SU-DHL-6 (cell line): ENCODE measurements at regions not wholly inside any gene's neighbourhood (a gene's known extent, or its start where the extent isn't known, plus 50 kb on each side); places are given as distances from the start of the nearest gene placed in this dataset.

Experiments
- H2AFZ ChIP-seq: fragments of 200-600 bp; sonication (generic); 2 replicates; pipeline ENCODE4 v1.6.1; 2014; ENCODE audit warnings: low read depth, mild to moderate bottlenecking, moderate library complexity, mixed read lengths, antibody characterized with exemption, low read length; ENCODE audit not compliant: severe bottlenecking
- H3F3A ChIP-seq: fragments of 200-600 bp; shearing (Covaris generic); 2 replicates; pipeline ENCODE4 v1.6.0; 2016; ENCODE audit warnings: antibody characterized with exemption, mild to moderate bottlenecking; ENCODE audit not compliant: insufficient read depth
- H3K27ac ChIP-seq: fragments of 200-600 bp; sonication (generic); 2 replicates; pipeline ENCODE4 v1.5.1; 2016; ENCODE audit warnings: low read depth, mild to moderate bottlenecking, low read length, moderate library complexity, mixed read lengths
- H3K27me3 ChIP-seq: fragments of 200-600 bp; sonication (generic), shearing (Covaris generic); 2 replicates; pipeline ENCODE4 v1.6.0; 2014; ENCODE audit warnings: mild to moderate bottlenecking, low read length
- H3K36me3 ChIP-seq: fragments of 200-600 bp; sonication (generic); 2 replicates; pipeline ENCODE4 v1.6.1; 2014; ENCODE audit warnings: mild to moderate bottlenecking, low read length, mixed read lengths
- H3K4me2 ChIP-seq: fragments of 300-600, 200-600 bp; shearing (Covaris generic), sonication (generic); 2 replicates; pipeline ENCODE4 v1.6.0; 2014; ENCODE audit warnings: low read length, low read depth, mild to moderate bottlenecking; ENCODE audit not compliant: poor library complexity, severe bottlenecking
- H3K4me3 ChIP-seq: fragments of 200-600 bp; sonication (generic); 2 replicates; pipeline ENCODE4 v1.5.1; 2014; ENCODE audit warnings: antibody characterized with exemption, low read length, mild to moderate bottlenecking, mixed read lengths; ENCODE audit not compliant: insufficient read depth, poor library complexity, severe bottlenecking
- H3K79me2 ChIP-seq: fragments of 200-600 bp; sonication (generic); 2 replicates; pipeline ENCODE4 v1.6.1; 2014; ENCODE audit warnings: mild to moderate bottlenecking, low read length, moderate library complexity; ENCODE audit not compliant: insufficient read depth
- H3K9ac ChIP-seq: fragments of 200-600 bp; sonication (generic); 2 replicates; pipeline ENCODE4 v1.7.0; 2014; ENCODE audit warnings: mild to moderate bottlenecking, low read length
- H3K9me2 ChIP-seq: fragments of 200-600 bp; sonication (generic); replicated peaks from 2 replicates; pipeline ENCODE4 v1.6.1; 2014; ENCODE audit warnings: low read length; ENCODE audit not compliant: insufficient read depth
- H3K9me3 ChIP-seq: fragments of 200-600 bp; sonication (generic); 2 replicates; pipeline ENCODE4 v1.6.1; 2014; ENCODE audit warnings: low read length, mixed read lengths; ENCODE audit not compliant: insufficient read depth
- H4K20me1 ChIP-seq: fragments of 200-600 bp; sonication (generic); 2 replicates; pipeline ENCODE4 v1.6.1; 2014; ENCODE audit warnings: low read depth, mild to moderate bottlenecking, antibody characterized with exemption, low read length, moderate library complexity, mixed read lengths
- EZH2phosphoT487 ChIP-seq: fragments of 200-600 bp; sonication (generic), shearing (Covaris generic); conservative IDR thresholded peaks from 2 replicates; pipeline ENCODE4 v1.6.1; 2018; ENCODE audit warnings: mild to moderate bottlenecking, antibody characterized with exemption, low read length, moderate library complexity, mixed read lengths
- TF ChIP-seq, protein P1 (sequence below): fragments of 200-600 bp; sonication (generic); IDR thresholded peaks from one replicate; pipeline ENCODE4 v1.5.1; 2017; ENCODE audit warnings: antibody characterized with exemption, mild to moderate bottlenecking, low read length, moderate library complexity; ENCODE audit not compliant: insufficient read depth, poor library complexity, severe bottlenecking

DNA sequence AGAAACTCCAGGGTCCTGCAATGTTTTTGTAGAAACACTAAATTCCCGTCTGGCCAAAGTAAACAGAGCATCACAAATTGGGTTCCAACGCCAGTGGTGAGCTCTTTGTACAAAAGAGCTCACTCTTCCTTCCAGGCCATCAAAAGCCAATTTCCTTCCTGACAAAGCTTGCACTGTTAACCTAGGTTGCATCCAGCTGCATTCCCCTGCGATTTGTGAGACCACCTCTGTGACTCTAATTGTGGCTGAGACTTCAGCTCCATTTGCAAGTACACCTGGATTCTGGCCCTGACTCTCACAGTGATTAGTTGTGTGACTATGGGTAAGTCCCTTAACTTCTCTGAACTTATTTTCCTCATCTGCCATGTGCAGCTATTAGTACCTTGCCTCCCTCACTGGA is 212.5 kb upstream of the CXorf66 start:
- no peak overlapping the region for H2AFZ ChIP-seq
- no peaks in the 10 kb centered on the region for H3K79me2 ChIP-seq
- no peaks in the 10 kb centered on the region for H3K9me3 ChIP-seq
- no peaks in the 10 kb centered on the region for H3K36me3 ChIP-seq
- no peak overlapping the region for H3K4me2 ChIP-seq
- H3F3A ChIP-seq = no peaks in the 10 kb centered on the region
- no peak overlapping the region for H3K9ac ChIP-seq
- H3K4me3 ChIP-seq = no peak overlapping the region
- no peak overlapping the region for H3K27ac ChIP-seq
- H3K9me2 ChIP-seq = no peaks in the 10 kb centered on the region
- H4K20me1 ChIP-seq = no peaks in the 10 kb centered on the region
- no peaks in the 10 kb centered on the region for H3K27me3 ChIP-seq
- no peak for TF ChIP-seq EZH2phosphoT487
- TF ChIP-seq, protein P1, sequence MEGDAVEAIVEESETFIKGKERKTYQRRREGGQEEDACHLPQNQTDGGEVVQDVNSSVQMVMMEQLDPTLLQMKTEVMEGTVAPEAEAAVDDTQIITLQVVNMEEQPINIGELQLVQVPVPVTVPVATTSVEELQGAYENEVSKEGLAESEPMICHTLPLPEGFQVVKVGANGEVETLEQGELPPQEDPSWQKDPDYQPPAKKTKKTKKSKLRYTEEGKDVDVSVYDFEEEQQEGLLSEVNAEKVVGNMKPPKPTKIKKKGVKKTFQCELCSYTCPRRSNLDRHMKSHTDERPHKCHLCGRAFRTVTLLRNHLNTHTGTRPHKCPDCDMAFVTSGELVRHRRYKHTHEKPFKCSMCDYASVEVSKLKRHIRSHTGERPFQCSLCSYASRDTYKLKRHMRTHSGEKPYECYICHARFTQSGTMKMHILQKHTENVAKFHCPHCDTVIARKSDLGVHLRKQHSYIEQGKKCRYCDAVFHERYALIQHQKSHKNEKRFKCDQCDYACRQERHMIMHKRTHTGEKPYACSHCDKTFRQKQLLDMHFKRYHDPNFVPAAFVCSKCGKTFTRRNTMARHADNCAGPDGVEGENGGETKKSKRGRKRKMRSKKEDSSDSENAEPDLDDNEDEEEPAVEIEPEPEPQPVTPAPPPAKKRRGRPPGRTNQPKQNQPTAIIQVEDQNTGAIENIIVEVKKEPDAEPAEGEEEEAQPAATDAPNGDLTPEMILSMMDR = no peak

DNA sequence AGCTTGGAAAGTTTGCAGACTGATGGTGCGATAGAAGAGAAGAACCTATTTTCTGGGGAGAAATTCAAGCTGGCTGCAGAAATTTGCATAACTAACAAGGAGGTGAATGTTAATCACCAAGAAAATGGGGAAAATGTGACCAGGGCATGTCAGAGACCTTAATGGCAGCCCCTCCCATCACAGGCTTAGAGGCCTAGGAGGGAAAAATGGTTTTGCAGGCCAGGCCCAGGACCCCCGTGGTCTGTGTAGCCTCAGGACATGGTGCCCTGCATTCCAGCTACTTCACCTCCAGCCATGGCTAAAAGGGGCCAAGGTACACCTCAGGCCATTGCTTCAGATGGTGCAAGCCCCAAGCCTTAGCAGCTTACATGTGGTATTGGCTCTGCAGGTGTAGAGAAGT is 207.1 kb upstream of the CXorf66 start:
- H3K4me2 ChIP-seq = no peak overlapping the region
- no peaks in the 10 kb centered on the region for H3K9me2 ChIP-seq
- no peak for TF ChIP-seq EZH2phosphoT487
- TF ChIP-seq, protein P1 = no peak
- no peak overlapping the region for H3K27ac ChIP-seq
- no peaks in the 10 kb centered on the region for H3K36me3 ChIP-seq
- H4K20me1 ChIP-seq = no peaks in the 10 kb centered on the region
- H3K79me2 ChIP-seq = no peaks in the 10 kb centered on the region
- no peaks in the 10 kb centered on the region for H3K9me3 ChIP-seq
- no peak overlapping the region for H3K9ac ChIP-seq
- no peak overlapping the region for H2AFZ ChIP-seq
- no peaks in the 10 kb centered on the region for H3F3A ChIP-seq
- no peak overlapping the region for H3K4me3 ChIP-seq
- H3K27me3 ChIP-seq = no peaks in the 10 kb centered on the region

DNA sequence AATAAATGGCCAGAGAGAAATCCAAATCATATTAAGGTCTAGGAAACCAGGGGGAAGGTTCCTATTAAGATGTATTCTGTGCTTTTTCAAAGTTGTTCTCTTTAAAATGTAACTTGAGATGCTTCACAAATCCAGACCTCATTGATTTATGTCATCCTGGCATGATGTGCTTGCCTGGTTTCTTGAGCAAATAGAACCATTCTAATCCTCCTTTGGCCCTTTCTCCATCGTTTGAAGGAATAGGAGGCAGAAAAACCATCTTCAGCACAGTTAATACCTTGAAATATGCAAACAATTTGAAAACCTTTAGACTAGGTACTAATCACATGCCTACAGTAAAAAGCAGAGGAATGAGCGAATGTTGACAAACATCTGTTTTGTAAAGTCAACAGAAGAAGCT is 202.2 kb upstream of the CXorf66 start:
- no peak for TF ChIP-seq EZH2phosphoT487
- TF ChIP-seq, protein P1 = no peak
- H3K9ac ChIP-seq = no peak overlapping the region
- H4K20me1 ChIP-seq = no peaks in the 10 kb centered on the region
- H3K9me2 ChIP-seq = no peaks in the 10 kb centered on the region
- no peaks in the 10 kb centered on the region for H3K36me3 ChIP-seq
- no peak overlapping the region for H3K4me3 ChIP-seq
- no peaks in the 10 kb centered on the region for H3F3A ChIP-seq
- no peaks in the 10 kb centered on the region for H3K9me3 ChIP-seq
- H3K27ac ChIP-seq = no peak overlapping the region
- no peaks in the 10 kb centered on the region for H3K79me2 ChIP-seq
- no peak overlapping the region for H3K4me2 ChIP-seq
- H2AFZ ChIP-seq = no peak overlapping the region
- no peaks in the 10 kb centered on the region for H3K27me3 ChIP-seq
